Sigmoid colon (tissue), 6 donors: ENCODE measurements at regions not wholly inside any gene's neighbourhood (a gene's known extent, or its start where the extent isn't known, plus 50 kb on each side); places are given as distances from the start of the nearest gene placed in this dataset.

Experiments used
- DNase-seq: peaks from one replicate; pipeline ENCODE4 v3.0.0-alpha.2; 2019
- H3K27ac ChIP-seq, 4 donors: fragments of 200-600 bp; sonication (generic); one replicate each; pipeline ENCODE4 v1.5.1; 2016 to 2019; ENCODE audit warnings: mild to moderate bottlenecking in 1 of 4
- H3K27me3 ChIP-seq, 3 donors: fragments of 200-600 bp; sonication (generic); one replicate each; pipeline ENCODE4 v1.5.1; 2019; ENCODE audit warnings: mild to moderate bottlenecking in 1 of 3
- H3K36me3 ChIP-seq, 4 donors: fragments of 200-600 bp; sonication (generic); one replicate each; pipeline ENCODE4 v1.5.1; 2016 to 2019
- H3K4me1 ChIP-seq, 4 donors: fragments of 200-600 bp; sonication (generic); one replicate each; pipeline ENCODE4 v1.5.1; 2017 to 2019
- H3K4me3 ChIP-seq, 4 donors: fragments of 200-600 bp; sonication (generic); one replicate each; pipeline ENCODE4 v1.5.1; 2017 to 2019; ENCODE audit warnings: mild to moderate bottlenecking in 2 of 4, moderate library complexity in 1 of 4
- H3K9me3 ChIP-seq, 4 donors: fragments of 200-600 bp in 3 of 4; sonication (generic) in 3 of 4; one replicate each; pipeline versions ENCODE4 v1.5.1 to v1.6.1; 2013 to 2019
- CTCF ChIP-seq, 4 experiments: fragments of 450-650 bp in 3 of 4; fragments of 200-600 bp in 1 of 4; IDR thresholded peaks; one replicate each; pipeline ENCODE4 v1.5.1; 2016 to 2019; ENCODE audit warnings: antibody characterized with exemption in 4 of 4, mild to moderate bottlenecking in 3 of 4, moderate library complexity in 2 of 4
- EP300 ChIP-seq, 4 donors: sonication (generic); formaldehyde crosslinking; IDR thresholded peaks; one replicate each; pipeline ENCODE4 v1.6.1; 2017; ENCODE audit warnings: antibody characterized with exemption in 4 of 4
- POLR2A ChIP-seq, 2 donors: fragments of 450-650 bp; IDR thresholded peaks; one replicate each; pipeline ENCODE4 v1.6.1; 2016; ENCODE audit warnings: antibody characterized with exemption in 2 of 2, mild to moderate bottlenecking in 2 of 2, moderate library complexity in 2 of 2
- POLR2AphosphoS5 ChIP-seq, 4 donors: sonication (generic); formaldehyde crosslinking; IDR thresholded peaks; one replicate each; pipeline ENCODE4 v1.6.1; 2017; ENCODE audit warnings: antibody characterized with exemption in 4 of 4
- whole genome bisulfite sequencing, 2 donors: extraction: QIAGEN DNeasy Blood & Tissue Kit; methylation state at CpG; one replicate each; pipeline ENCODE4 v1.1.7; 2013; 5-methylcytosine and 5-hydroxymethylcytosine counted together
- intact Hi-C: fragments of 100-400 bp; cut with DNase I; formaldehyde crosslinking; loops from one replicate; pipeline ENCODE4 v1.15.1; 2023
- donor health status: healthy with polysubstance abuse.
- donor health status: healthy.

- DNase-seq, result no peak
- no peak overlapping the region for H3K27ac ChIP-seq
- WGBS, 2 donors, result 56 to 65% methylated on average over 5 of the region's 5 CpGs
- H3K36me3 ChIP-seq, result no peaks in the 10 kb centered on the region
- H3K27me3 ChIP-seq, result no peaks in the 10 kb centered on the region
- no peaks in the 10 kb centered on the region for H3K4me1 ChIP-seq
- H3K4me3 ChIP-seq, result no peak overlapping the region
- peaks cover 0 to 2% (median 0%) of the 10 kb centered on the region in 4 donors for H3K9me3 ChIP-seq
- intact Hi-C loops, result no loop called here
- TF ChIP-seq POLR2A (IDR thresholded peaks at IDR 0.05), result no peak
- no peak for TF ChIP-seq POLR2AphosphoS5 (IDR thresholded peaks at IDR 0.05)
- TF ChIP-seq EP300 (IDR thresholded peaks at IDR 0.05), result no peak
- no peak for TF ChIP-seq CTCF (IDR thresholded peaks at IDR 0.05)
These were observed 522.0 kb upstream of the GJE1 start for GRCh38 chr6:141610741-141611140.

GRCh38 chr6:141607956-141608355, 524.8 kb upstream of the GJE1 start:
- H3K4me1 ChIP-seq, result no peaks in the 10 kb centered on the region
- 72 to 88% methylated on average over 3 of the region's 3 CpGs for WGBS, 2 donors
- no peaks in the 10 kb centered on the region for H3K27me3 ChIP-seq
- H3K36me3 ChIP-seq, result no peaks in the 10 kb centered on the region
- no peak for DNase-seq
- H3K9me3 ChIP-seq, result peaks cover 0 to 3% (median 1%) of the 10 kb centered on the region in 4 donors
- intact Hi-C loops, result no loop called here
- TF ChIP-seq POLR2AphosphoS5 (IDR thresholded peaks at IDR 0.05), result no peak
- no peak for TF ChIP-seq CTCF (IDR thresholded peaks at IDR 0.05)
- no peak for TF ChIP-seq POLR2A (IDR thresholded peaks at IDR 0.05)
- TF ChIP-seq EP300 (IDR thresholded peaks at IDR 0.05), result no peak
- H3K27ac ChIP-seq, result no peak overlapping the region
- no peak overlapping the region for H3K4me3 ChIP-seq

- no peaks in the 10 kb centered on the region for H3K4me1 ChIP-seq
- intact Hi-C loops, result no loop called here
- no peak overlapping the region for H3K27ac ChIP-seq
- no peak for DNase-seq
- no peaks in the 10 kb centered on the region for H3K9me3 ChIP-seq
- H3K36me3 ChIP-seq, result no peaks in the 10 kb centered on the region
- no peaks in the 10 kb centered on the region for H3K27me3 ChIP-seq
- no peak overlapping the region for H3K4me3 ChIP-seq
- TF ChIP-seq EP300 (IDR thresholded peaks at IDR 0.05) (no peak), CTCF (IDR thresholded peaks at IDR 0.05) (no peak)
These were observed 534.2 kb upstream of the GJE1 start for GRCh38 chr6:141598487-141598886.

GRCh38 chr6:141594874-141595273, 537.9 kb upstream of the GJE1 start:
- no peak for TF ChIP-seq CTCF (IDR thresholded peaks at IDR 0.05)
- TF ChIP-seq POLR2A (IDR thresholded peaks at IDR 0.05), result no peak
- no peak for TF ChIP-seq POLR2AphosphoS5 (IDR thresholded peaks at IDR 0.05)
- no peak for TF ChIP-seq EP300 (IDR thresholded peaks at IDR 0.05)
- no peaks in the 10 kb centered on the region for H3K4me1 ChIP-seq
- H3K27me3 ChIP-seq, result no peaks in the 10 kb centered on the region
- H3K4me3 ChIP-seq, result no peak overlapping the region
- H3K9me3 ChIP-seq, result no peaks in the 10 kb centered on the region
- no peaks in the 10 kb centered on the region for H3K36me3 ChIP-seq
- intact Hi-C loops, result no loop called here
- DNase-seq, result no peak
- no peak overlapping the region for H3K27ac ChIP-seq

- Histone ChIP-seq H3K4me3 (no peak overlapping the region), H3K4me1 (no peaks in the 10 kb centered on the region), H3K27ac (no peak overlapping the region), H3K36me3 (no peaks in the 10 kb centered on the region), H3K9me3 (no peaks in the 10 kb centered on the region), H3K27me3 (no peaks in the 10 kb centered on the region)
- WGBS, 2 donors, result 83 to 90% methylated on average over 2 of the region's 2 CpGs
- intact Hi-C loops, result no loop called here
- no peak for DNase-seq
- TF ChIP-seq CTCF (IDR thresholded peaks at IDR 0.05) (no peak), POLR2A (IDR thresholded peaks at IDR 0.05) (no peak)
These were observed 539.4 kb upstream of the GJE1 start for GRCh38 chr6:141593311-141593710.
